OCI-LY7 (cell line): ENCODE measurements at regions not wholly inside any gene's neighbourhood (a gene's known extent, or its start where the extent isn't known, plus 50 kb on each side); places are given as distances from the start of the nearest gene placed in this dataset.

Experiments
- BruUV-seq: library from RNA; stranded (reverse); fragments of 400-500 nt; replicated peaks from 2 replicates; lab custom pipeline; 2021; lab: Mats Ljungman, UMichigan
- CTCF ChIA-PET: fragments of 300-600 bp; sonication (Branson Sonifier 250); formaldehyde crosslinking; loops from one replicate; lab custom pipeline; 2022; ENCODE audit warnings: antibody characterized with exemption; ENCODE audit not compliant: unreplicated experiment; lab: Charles Lee
- POLR2A ChIA-PET: fragments of 300-600 bp; sonication (Branson Sonifier 250); formaldehyde crosslinking; loops from one replicate; lab custom pipeline; 2022; ENCODE audit warnings: antibody characterized with exemption; lab: Charles Lee
- DNase-seq: peaks from one replicate; pipeline ENCODE4 v3.0.0-alpha.2; 2015; ENCODE audit warnings: low spot score
- H2AFZ ChIP-seq: fragments of 200-600 bp; sonication (generic), shearing (Covaris generic); 2 replicates; pipeline ENCODE4 v1.6.1; 2014; ENCODE audit warnings: mild to moderate bottlenecking, antibody characterized with exemption, low read length, moderate library complexity
- H3K27ac ChIP-seq: fragments of 200-600 bp; sonication (generic); 2 replicates; pipeline ENCODE4 v1.5.1; 2014; ENCODE audit warnings: mixed run types, low read depth, mild to moderate bottlenecking, moderate library complexity, low read length, inconsistent platforms; ENCODE audit not compliant: poor library complexity, severe bottlenecking
- H3K36me3 ChIP-seq: fragments of 200-600 bp; sonication (generic); 2 replicates; pipeline ENCODE4 v1.6.1; 2014; ENCODE audit warnings: mild to moderate bottlenecking, antibody characterized with exemption, low read length, moderate library complexity, mixed read lengths; ENCODE audit not compliant: insufficient read depth
- H3K4me1 ChIP-seq: fragments of 200-600 bp; sonication (generic); 2 replicates; pipeline ENCODE4 v1.5.1; 2014; ENCODE audit warnings: mild to moderate bottlenecking, low read length; ENCODE audit not compliant: insufficient read depth, poor library complexity, severe bottlenecking
- H3K4me2 ChIP-seq: fragments of 200-600 bp; sonication (generic); 2 replicates; pipeline ENCODE4 v1.6.1; 2014; ENCODE audit warnings: mild to moderate bottlenecking, low read length
- H3K4me3 ChIP-seq: fragments of 200-600 bp; sonication (generic); 2 replicates; pipeline ENCODE4 v1.5.1; 2014; ENCODE audit warnings: mild to moderate bottlenecking, low read depth, low read length; ENCODE audit not compliant: poor library complexity, severe bottlenecking
- H3K79me2 ChIP-seq: fragments of 200-600 bp; sonication (generic); 2 replicates; pipeline ENCODE4 v1.6.1; 2016; ENCODE audit warnings: low read depth, mild to moderate bottlenecking, low read length, moderate library complexity, mixed read lengths; ENCODE audit not compliant: insufficient read depth
- H3K9me2 ChIP-seq: fragments of 200-600 bp; sonication (generic); 2 replicates; pipeline ENCODE4 v1.6.1; 2016; ENCODE audit warnings: mild to moderate bottlenecking, low read length, mixed read lengths; ENCODE audit not compliant: insufficient read depth
- H3K9me3 ChIP-seq: fragments of 200-600 bp; sonication (generic); 2 replicates; pipeline ENCODE4 v1.6.1; 2014; ENCODE audit warnings: mild to moderate bottlenecking, mixed run types, low read length, mixed read lengths
- H4K20me1 ChIP-seq: fragments of 200-600 bp; sonication (generic); 2 replicates; pipeline ENCODE4 v1.6.1; 2014; ENCODE audit warnings: mild to moderate bottlenecking, antibody characterized with exemption, low read length, moderate library complexity, mixed read lengths; ENCODE audit not compliant: insufficient read depth
- CTCF ChIP-seq: fragments of 200-600 bp; sonication (generic); conservative IDR thresholded peaks from 2 replicates; pipeline ENCODE4 v1.5.1; 2014; ENCODE audit warnings: mild to moderate bottlenecking, antibody characterized with exemption, low read length, moderate library complexity, mixed read lengths
- EZH2phosphoT487 ChIP-seq: fragments of 200-600 bp; sonication (generic); IDR thresholded peaks from 2 replicates; pipeline ENCODE4 v1.6.1; 2018; ENCODE audit warnings: low read depth, borderline replicate concordance, mild to moderate bottlenecking, mixed run types, antibody characterized with exemption, low read length, moderate library complexity, mixed read lengths
- intact Hi-C: fragments of 100-400 bp; cut with micrococcal nuclease; formaldehyde crosslinking; loops from one replicate; pipeline ENCODE4 v1.10.0; 2022; ENCODE audit not compliant: unreplicated experiment

DNA sequence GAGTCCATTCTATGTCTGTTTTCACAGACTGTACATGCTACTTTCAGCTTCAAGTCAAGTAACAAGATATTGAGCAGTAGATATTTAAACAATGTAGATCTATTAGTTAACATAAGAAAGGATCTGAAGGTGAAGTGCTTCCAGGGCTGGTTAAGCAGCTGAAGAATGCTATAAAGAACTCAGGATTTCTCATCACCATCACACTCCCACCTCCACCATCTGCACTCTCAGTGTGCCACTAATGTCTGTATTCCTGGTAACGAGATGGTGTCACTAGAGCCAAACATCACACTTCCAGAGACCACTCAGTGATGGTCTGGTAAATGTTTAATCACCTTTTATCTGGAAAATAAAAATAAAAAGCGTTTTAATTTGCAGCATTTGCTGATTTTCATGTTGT lies 224.0 kb upstream of the FERD3L start:
- DNase-seq = no peak
- no peaks in the 10 kb centered on the region for H3K36me3 ChIP-seq
- H3K4me2 ChIP-seq = no peak overlapping the region
- BruUV-seq = no TSS peak
- no peaks in the 10 kb centered on the region for H3K9me3 ChIP-seq
- TF ChIP-seq CTCF (no peak), EZH2phosphoT487 (no peak)
- ChIA-PET POLR2A (no interaction called here), CTCF (no interaction called here)
- H3K27ac ChIP-seq = no peak overlapping the region
- H3K79me2 ChIP-seq = no peaks in the 10 kb centered on the region
- no peak overlapping the region for H2AFZ ChIP-seq
- no peaks in the 10 kb centered on the region for H3K9me2 ChIP-seq
- H4K20me1 ChIP-seq = no peaks in the 10 kb centered on the region
- H3K4me1 ChIP-seq = no peaks in the 10 kb centered on the region
- no peak overlapping the region for H3K4me3 ChIP-seq
- intact Hi-C loops = no loop called here

GRCh38 chr7:19368491-19368925 lies 223.3 kb upstream of the FERD3L start:
- no peaks in the 10 kb centered on the region for H3K4me1 ChIP-seq
- no peaks in the 10 kb centered on the region for H3K9me3 ChIP-seq
- ChIA-PET CTCF (no interaction called here), POLR2A (no interaction called here)
- no peak overlapping the region for H3K4me3 ChIP-seq
- no TSS peak for BruUV-seq
- TF ChIP-seq CTCF (no peak), EZH2phosphoT487 (no peak)
- H3K27ac ChIP-seq = no peak overlapping the region
- no peak overlapping the region for H3K4me2 ChIP-seq
- DNase-seq = no peak
- no peaks in the 10 kb centered on the region for H4K20me1 ChIP-seq
- no peak overlapping the region for H2AFZ ChIP-seq
- H3K36me3 ChIP-seq = no peaks in the 10 kb centered on the region
- no peaks in the 10 kb centered on the region for H3K79me2 ChIP-seq
- H3K9me2 ChIP-seq = no peaks in the 10 kb centered on the region
- intact Hi-C loops = no loop called here

- ChIA-PET POLR2A (interaction anchor here (0.5 kb wide), 1 partner anchor 50 kb away, joined by 3 read pairs; no protein-coding TSS in a partner anchor), CTCF (no interaction called here)
- no peak overlapping the region for H2AFZ ChIP-seq
- intact Hi-C loops = no loop called here
- H3K4me3 ChIP-seq = no peak overlapping the region
- no peaks in the 10 kb centered on the region for H3K79me2 ChIP-seq
- no peaks in the 10 kb centered on the region for H3K4me1 ChIP-seq
- no peak overlapping the region for H3K4me2 ChIP-seq
- no peak for DNase-seq
- H3K27ac ChIP-seq = no peak overlapping the region
- BruUV-seq = no TSS peak
- H4K20me1 ChIP-seq = no peaks in the 10 kb centered on the region
- no peaks in the 10 kb centered on the region for H3K36me3 ChIP-seq
- H3K9me3 ChIP-seq = no peaks in the 10 kb centered on the region
- no peaks in the 10 kb centered on the region for H3K9me2 ChIP-seq
- no peak for TF ChIP-seq CTCF
- TF ChIP-seq EZH2phosphoT487 = no peak
Measured at GRCh38 chr7:19364950-19365349, 219.7 kb upstream of the FERD3L start.
